Adipocyte (in vitro differentiated cells): ENCODE measurements at regions not wholly inside any gene's neighbourhood (a gene's known extent, or its start where the extent isn't known, plus 50 kb on each side); places are given as distances from the start of the nearest gene placed in this dataset.
A peak's percentile ranks its signal among the peaks of the same experiment; 100 is the strongest.

Experiments used
- DNase-seq: peaks from one replicate; pipeline ENCODE4 v3.0.0-alpha.2; 2015; ENCODE audit warnings: low read depth
- H3K27me3 ChIP-seq: replicated peaks from 2 replicates; pipeline ENCODE4 v1.7.0; 2013; ENCODE audit warnings: mild to moderate bottlenecking, low read length, moderate library complexity; ENCODE audit not compliant: control insufficient read depth, insufficient read depth
- H3K36me3 ChIP-seq: 2 replicates; pipeline ENCODE4 v1.7.0; 2013; ENCODE audit warnings: low read length, mild to moderate bottlenecking, moderate library complexity; ENCODE audit not compliant: control insufficient read depth, insufficient read depth, severe bottlenecking
- H3K4me1 ChIP-seq: 2 replicates; pipeline ENCODE4 v1.7.0; 2013; ENCODE audit warnings: mild to moderate bottlenecking, low read length, moderate library complexity; ENCODE audit not compliant: control insufficient read depth, insufficient read depth
- H3K4me3 ChIP-seq: 2 replicates; pipeline ENCODE4 v1.7.0; 2013; ENCODE audit warnings: mild to moderate bottlenecking, low read length, moderate library complexity
- H3K9ac ChIP-seq: 2 replicates; pipeline ENCODE4 v1.7.0; 2013; ENCODE audit warnings: mild to moderate bottlenecking, low read length, moderate library complexity
- H3K9me3 ChIP-seq: 2 replicates; pipeline ENCODE4 v1.7.0; 2013; ENCODE audit warnings: mild to moderate bottlenecking, low read length, moderate library complexity; ENCODE audit not compliant: control insufficient read depth

DNA sequence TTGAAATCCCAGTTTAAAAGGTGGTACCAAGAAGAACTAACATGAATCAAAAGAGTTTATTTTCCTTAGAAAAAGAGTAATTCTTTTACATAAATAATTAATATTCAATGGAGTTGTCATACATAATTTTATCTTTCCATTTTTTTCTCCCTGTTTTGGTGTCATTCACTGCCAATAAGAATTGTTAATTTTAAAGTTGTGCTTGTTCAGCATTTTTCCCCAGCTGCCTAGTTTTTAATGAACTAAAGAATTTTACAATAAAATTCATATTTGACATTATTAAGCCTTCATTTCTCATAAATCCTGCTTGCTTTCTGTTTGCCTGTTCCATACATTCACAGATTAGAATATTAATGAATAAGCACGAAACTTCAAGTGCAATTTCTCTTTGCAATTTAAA is 393.6 kb downstream of the GRXCR1 start:
- H3K4me3 ChIP-seq = no peak overlapping the region
- H3K36me3 ChIP-seq = no peaks in the 10 kb centered on the region
- H3K9ac ChIP-seq = no peak overlapping the region
- no peaks in the 10 kb centered on the region for H3K9me3 ChIP-seq
- no peaks in the 10 kb centered on the region for H3K4me1 ChIP-seq
- DNase-seq = no peak
- no peaks in the 10 kb centered on the region for H3K27me3 ChIP-seq

DNA sequence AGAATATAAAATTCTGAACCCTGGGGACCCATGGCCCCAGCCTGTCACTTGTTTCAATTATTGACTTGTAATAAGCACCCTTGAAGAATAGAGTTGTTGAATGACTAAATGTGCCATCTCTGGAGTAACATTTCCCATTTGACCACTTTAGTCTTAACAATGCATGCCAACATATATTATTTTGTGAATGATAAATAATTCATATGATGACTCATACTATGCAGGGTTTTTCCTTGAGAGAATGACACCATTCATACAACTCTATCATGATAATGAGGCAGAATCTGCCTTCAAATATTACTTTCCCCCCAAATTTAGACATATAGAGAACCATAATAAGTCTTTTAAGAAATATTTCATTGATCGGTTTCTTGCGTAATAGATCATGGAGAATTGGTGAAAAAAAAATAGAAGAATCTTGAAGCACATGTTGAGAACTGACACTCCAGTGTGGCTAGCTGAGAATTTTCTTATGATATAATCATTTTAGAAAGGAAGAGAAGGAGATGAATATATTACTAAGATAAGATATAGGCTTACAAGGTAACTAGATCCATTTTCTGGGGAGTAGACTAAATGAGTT is 404.5 kb downstream of the GRXCR1 start:
- H3K4me3 ChIP-seq = no peak overlapping the region
- H3K4me1 ChIP-seq = no peaks in the 10 kb centered on the region
- no peaks in the 10 kb centered on the region for H3K27me3 ChIP-seq
- no peak overlapping the region for H3K9ac ChIP-seq
- H3K36me3 ChIP-seq = no peaks in the 10 kb centered on the region
- no peaks in the 10 kb centered on the region for H3K9me3 ChIP-seq
- no peak for DNase-seq

DNA sequence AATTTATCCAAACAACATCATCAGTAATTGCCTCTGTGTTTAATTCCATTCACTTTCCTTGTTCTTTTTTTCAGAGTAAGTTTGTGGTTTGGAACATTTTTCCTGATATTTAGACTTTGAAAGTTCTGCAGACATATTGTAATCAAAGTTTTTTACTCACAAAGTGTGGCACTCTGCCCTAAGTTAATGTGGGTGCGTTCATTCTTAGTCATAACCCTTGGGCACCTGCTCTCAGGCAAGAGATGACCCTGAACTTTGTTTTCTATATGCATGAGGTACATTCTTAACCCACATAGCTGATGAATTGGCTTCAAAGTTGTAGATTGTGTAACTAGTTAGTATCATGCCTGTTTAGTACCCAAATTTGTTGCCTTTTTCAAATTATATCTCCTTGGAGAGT is 424.3 kb downstream of the GRXCR1 start:
- H3K4me1 ChIP-seq = peaks cover 4% of the 10 kb centered on the region
- no peak for DNase-seq
- H3K9ac ChIP-seq = no peak overlapping the region
- H3K36me3 ChIP-seq = no peaks in the 10 kb centered on the region
- H3K27me3 ChIP-seq = no peaks in the 10 kb centered on the region
- no peak overlapping the region for H3K4me3 ChIP-seq
- no peaks in the 10 kb centered on the region for H3K9me3 ChIP-seq

DNA sequence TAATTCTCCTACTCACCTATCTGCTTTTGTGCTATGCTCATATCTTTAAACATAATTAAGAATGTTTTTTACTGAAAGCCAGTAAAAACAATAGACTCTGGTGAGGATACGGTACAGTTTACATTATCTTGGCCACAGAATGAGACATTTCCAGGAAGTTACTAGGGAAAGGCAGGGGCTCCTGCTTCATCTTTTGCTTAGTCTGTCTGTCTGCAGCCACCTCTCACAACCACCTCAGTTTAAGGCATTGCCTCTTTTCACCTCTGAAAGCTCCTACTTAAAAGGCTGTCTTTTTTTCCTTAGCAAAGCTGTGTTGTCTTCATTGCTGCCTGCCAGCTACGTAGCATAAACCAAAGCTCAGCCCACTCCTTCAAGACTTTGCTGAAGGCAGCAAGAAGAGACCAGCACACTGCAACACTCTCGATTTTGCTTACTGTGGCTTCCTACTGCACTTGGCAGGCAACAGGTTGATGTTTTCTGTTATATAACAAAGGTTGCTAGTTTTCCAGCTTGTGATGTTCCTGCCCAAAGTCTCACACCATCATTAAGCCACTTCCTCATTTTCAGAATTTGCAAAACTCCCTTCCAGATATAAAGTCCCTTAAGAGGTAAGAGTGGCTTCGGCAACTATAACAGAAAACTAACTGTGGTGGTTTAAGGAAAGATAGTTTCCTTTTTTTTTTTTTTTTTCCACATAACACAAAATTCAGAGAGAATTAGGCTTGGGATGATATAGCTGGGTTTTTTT is 432.9 kb downstream of the GRXCR1 start:
- H3K9ac ChIP-seq = no peak overlapping the region
- H3K4me3 ChIP-seq = no peak overlapping the region
- H3K27me3 ChIP-seq = no peaks in the 10 kb centered on the region
- DNase-seq = no peak
- no peaks in the 10 kb centered on the region for H3K36me3 ChIP-seq
- H3K9me3 ChIP-seq = no peaks in the 10 kb centered on the region
- H3K4me1 ChIP-seq = peaks cover 8% of the 10 kb centered on the region

DNA sequence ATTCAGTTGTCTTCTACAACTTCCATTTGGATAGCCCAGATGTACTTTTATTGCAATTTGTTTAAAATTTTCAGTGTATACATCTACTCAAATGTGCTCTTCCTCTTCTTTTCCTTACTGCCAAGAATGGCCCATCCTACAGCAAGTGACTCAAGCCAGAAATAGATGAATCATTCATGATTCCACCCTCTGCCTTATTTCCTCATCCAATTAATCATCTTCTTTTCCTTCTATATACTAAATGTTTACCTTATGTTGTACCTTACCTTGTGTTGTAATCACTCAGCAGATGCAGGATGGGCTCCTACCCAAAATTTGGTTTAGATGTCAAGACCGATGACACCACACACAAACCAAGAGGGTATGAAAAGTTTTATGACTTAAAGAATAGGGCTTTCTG is 437.8 kb downstream of the GRXCR1 start:
- DNase-seq = no peak
- no peaks in the 10 kb centered on the region for H3K27me3 ChIP-seq

DNA sequence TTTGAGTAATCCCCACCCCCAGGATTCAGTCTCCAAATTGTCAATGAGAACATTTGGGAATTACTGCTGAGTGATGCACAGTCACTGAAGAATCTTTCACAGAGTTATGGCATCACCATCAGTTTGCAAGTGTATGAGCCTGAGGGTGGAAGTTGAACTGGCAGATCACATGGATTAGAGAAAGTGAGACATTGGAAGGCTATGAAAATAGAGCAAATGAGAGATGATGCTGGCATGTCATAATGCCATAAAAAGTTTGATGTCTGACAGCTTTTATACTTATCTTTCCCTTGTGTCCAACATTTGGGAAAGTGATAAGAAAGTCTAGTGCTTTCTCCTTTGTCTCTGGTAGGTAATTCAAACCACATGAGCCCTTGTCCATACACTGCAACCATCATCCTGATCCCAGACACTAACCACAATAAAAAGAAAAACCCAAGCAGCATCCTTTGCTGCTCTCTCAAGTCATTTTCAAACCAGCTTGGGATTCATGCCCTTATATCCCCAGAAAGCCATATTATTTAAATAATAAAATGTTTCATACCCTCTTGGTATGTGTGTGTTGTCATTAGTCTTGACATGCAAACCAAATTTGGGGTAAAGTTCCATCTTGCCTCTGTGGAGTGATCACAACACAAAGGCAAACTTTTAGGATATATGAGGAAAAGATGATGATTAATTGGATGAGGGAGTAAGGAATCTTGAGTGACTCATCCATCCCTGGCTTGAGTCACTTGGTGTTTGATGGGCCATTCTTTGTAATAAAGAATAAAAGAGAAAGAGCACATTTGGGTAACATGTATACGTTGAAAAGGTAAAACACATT is 438.9 kb downstream of the GRXCR1 start:
- Histone ChIP-seq H3K4me3 (no peak overlapping the region), H3K4me1 (peaks cover 22% of the 10 kb centered on the region), H3K36me3 (no peaks in the 10 kb centered on the region), H3K9ac (no peak overlapping the region), H3K27me3 (no peaks in the 10 kb centered on the region), H3K9me3 (no peaks in the 10 kb centered on the region)
- peak; percentile 3 for DNase-seq

More for the DNA sequence above, 437.8 kb downstream of the GRXCR1 start:
- Histone ChIP-seq H3K36me3 (no peaks in the 10 kb centered on the region), H3K9me3 (no peaks in the 10 kb centered on the region), H3K9ac (no peak overlapping the region), H3K4me3 (no peak overlapping the region), H3K4me1 (peaks cover 22% of the 10 kb centered on the region)

DNA sequence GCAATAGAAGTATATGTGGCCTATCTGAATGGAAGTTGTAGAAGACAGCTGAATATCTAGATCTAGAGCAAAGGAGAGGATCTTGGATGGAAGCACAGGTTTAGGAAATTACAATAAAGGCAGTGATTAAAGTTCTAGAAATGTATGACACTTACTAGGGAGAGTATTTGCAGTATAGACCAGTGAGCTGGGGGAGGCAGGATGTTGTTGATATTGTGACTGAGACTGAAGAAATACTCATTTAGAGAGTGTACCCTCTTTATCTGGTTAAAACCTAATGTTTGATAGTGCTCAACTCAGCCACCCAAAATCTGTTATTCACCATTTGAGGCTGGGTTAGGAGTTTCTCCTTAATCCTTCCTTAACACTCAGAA is 439.5 kb downstream of the GRXCR1 start:
- Histone ChIP-seq H3K9ac (no peak overlapping the region), H3K4me1 (peaks cover 22% of the 10 kb centered on the region), H3K4me3 (no peak overlapping the region), H3K9me3 (no peaks in the 10 kb centered on the region), H3K27me3 (no peaks in the 10 kb centered on the region), H3K36me3 (no peaks in the 10 kb centered on the region)
- no peak for DNase-seq

DNA sequence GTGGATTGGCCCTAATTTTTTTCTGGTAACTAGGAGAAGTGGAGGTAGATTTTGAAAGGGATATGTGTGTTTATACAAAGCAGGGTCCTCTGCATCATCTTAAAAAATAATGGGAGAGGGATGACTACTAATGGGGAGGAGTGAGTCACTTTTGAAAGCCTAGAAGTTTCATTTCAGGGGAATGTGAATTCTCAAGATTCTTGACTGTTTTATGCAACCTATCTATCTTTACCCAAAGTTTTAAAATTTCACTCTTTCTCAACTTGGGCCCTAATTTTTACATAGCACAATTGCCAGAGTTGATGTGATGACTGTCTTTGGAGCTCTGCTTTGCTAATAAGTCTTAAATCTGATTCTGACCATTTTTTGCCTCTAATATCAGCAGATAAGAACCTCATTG is 445.2 kb downstream of the GRXCR1 start:
- Histone ChIP-seq H3K4me3 (no peak overlapping the region), H3K9me3 (no peaks in the 10 kb centered on the region), H3K36me3 (no peaks in the 10 kb centered on the region), H3K4me1 (peaks cover 52% of the 10 kb centered on the region), H3K27me3 (no peaks in the 10 kb centered on the region), H3K9ac (no peak overlapping the region)
- DNase-seq = no peak

DNA sequence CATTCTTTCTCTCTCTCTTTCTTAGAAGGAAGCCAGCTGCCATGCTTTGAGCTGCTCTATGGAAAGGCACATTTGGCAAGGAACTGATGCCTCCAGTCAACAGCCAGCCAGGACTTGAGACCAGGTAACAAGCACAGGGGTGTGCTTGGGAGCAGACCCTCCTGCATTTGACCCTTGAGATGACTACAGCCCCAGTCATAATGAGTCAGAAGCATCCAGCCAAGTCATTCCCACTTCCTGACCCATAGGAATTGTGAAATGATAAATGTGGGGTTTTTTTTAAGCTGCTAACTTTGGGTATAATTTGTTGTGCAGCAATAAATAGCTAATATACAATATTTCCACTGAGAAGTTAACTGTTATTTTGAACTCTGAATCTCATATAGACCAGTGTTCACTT is 446.9 kb downstream of the GRXCR1 start:
- no peak for DNase-seq
- Histone ChIP-seq H3K36me3 (no peaks in the 10 kb centered on the region), H3K4me3 (no peak overlapping the region), H3K9me3 (no peaks in the 10 kb centered on the region), H3K4me1 (peaks cover 52% of the 10 kb centered on the region), H3K27me3 (no peaks in the 10 kb centered on the region), H3K9ac (no peak overlapping the region)

DNA sequence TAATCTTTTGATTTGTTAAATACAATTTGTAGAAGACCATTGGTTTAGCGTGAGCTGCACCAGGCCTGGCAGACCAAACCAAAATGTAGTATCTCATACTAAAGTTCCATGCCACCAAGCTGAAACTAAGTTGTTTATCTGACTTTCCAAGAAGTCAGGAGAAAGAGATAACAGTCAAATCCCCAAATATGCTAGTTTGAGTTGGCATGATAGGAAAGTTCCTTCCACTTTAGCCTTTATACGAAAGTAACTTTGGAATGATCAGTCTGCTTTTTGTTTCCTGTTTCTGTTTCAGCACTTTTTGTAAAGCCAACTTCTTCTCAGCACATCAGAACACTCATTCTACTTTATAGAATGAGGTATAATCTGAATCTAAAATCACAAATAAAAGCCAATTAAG is 449.2 kb downstream of the GRXCR1 start:
- no peak for DNase-seq
- peak overlapping the region; percentile 20 for H3K4me3 ChIP-seq
- peak overlapping the region; percentile 46 for H3K9ac ChIP-seq
- peaks cover 52% of the 10 kb centered on the region for H3K4me1 ChIP-seq
- H3K27me3 ChIP-seq = no peaks in the 10 kb centered on the region
- no peaks in the 10 kb centered on the region for H3K9me3 ChIP-seq
- no peaks in the 10 kb centered on the region for H3K36me3 ChIP-seq

DNA sequence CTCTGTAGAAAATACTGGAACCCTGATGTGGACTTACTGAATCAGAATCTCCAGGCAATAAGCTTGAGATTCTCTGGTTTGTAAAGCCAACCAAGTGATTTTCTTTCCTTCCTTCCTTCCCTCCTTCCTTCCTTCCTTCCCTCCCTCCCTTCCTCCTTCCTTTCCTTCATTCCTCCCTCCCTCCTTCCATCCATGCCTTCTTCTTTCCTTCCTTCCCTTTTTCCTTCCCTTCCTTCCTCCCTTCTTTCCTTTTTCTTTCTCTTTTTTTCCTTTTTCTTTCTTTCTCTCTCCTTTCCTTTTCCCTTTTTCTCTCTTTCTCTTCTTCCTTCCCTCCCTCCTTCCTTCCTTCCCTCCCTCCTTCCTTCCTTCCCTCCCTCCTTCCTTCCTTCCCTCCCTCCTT is 450.8 kb downstream of the GRXCR1 start:
- Histone ChIP-seq H3K36me3 (no peaks in the 10 kb centered on the region), H3K4me1 (peaks cover 42% of the 10 kb centered on the region), H3K27me3 (no peaks in the 10 kb centered on the region), H3K9ac (no peak overlapping the region), H3K4me3 (no peak overlapping the region), H3K9me3 (no peaks in the 10 kb centered on the region)
- no peak for DNase-seq
